Uterus (tissue), 3 donors: ENCODE measurements at regions not wholly inside any gene's neighbourhood (a gene's known extent, or its start where the extent isn't known, plus 50 kb on each side); places are given as distances from the start of the nearest gene placed in this dataset.
A peak's percentile ranks its signal among the peaks of the same experiment; 100 is the strongest.
"Not testable (repeated sequence)": the region's sequence is repeated elsewhere in the genome, so short reads cannot be mapped to it uniquely, and the experiment has no call there.

Source experiments
- DNase-seq, 2 donors: peaks; one replicate each; pipeline ENCODE4 v3.0.0-alpha.2; 2019 to 2020
- H3K27ac ChIP-seq, 2 donors: fragments of 200-600 bp; sonication (generic); 1 replicate in 1 of 2; 2 replicates in 1 of 2; pipeline ENCODE4 v1.5.1; 2016 to 2018
- H3K27me3 ChIP-seq, 2 donors: fragments of 200-600 bp; sonication (generic); one replicate each; pipeline ENCODE4 v1.5.1; 2018 to 2019; ENCODE audit warnings: control low read depth in 1 of 2
- H3K36me3 ChIP-seq, 2 donors: fragments of 200-600 bp; sonication (generic); one replicate each; pipeline ENCODE4 v1.5.1; 2019; ENCODE audit warnings: control low read depth in 1 of 2
- H3K4me1 ChIP-seq, 2 donors: fragments of 200-600 bp; sonication (generic); one replicate each; pipeline ENCODE4 v1.5.1; 2018 to 2019; ENCODE audit warnings: control low read depth in 1 of 2
- H3K4me3 ChIP-seq, 2 donors: fragments of 200-600 bp; sonication (generic); 1 replicate in 1 of 2; 2 replicates in 1 of 2; pipeline ENCODE4 v1.5.1; 2018 to 2019; ENCODE audit warnings: mild to moderate bottlenecking in 1 of 2
- H3K9me3 ChIP-seq, 2 donors: fragments of 200-600 bp; sonication (generic); one replicate each; pipeline ENCODE4 v1.5.1; 2019; ENCODE audit warnings: control low read depth in 1 of 2
- CTCF ChIP-seq, 4 experiments: fragments of 200-600 bp in 2 of 4; fragments of 450-650 bp in 2 of 4; sonication (generic) in 2 of 4; IDR thresholded peaks; one replicate each; pipeline ENCODE4 v1.5.1; 2016 to 2019; ENCODE audit warnings: antibody characterized with exemption in 4 of 4, mild to moderate bottlenecking in 2 of 4, moderate library complexity in 1 of 4
- POLR2A ChIP-seq, 2 donors: fragments of 450-650 bp; IDR thresholded peaks; one replicate each; pipeline ENCODE4 v1.6.1; 2016; ENCODE audit warnings: antibody characterized with exemption in 2 of 2, mild to moderate bottlenecking in 1 of 2, moderate library complexity in 1 of 2
- intact Hi-C: fragments of 100-400 bp; cut with DNase I; formaldehyde crosslinking; loops from one replicate; pipeline ENCODE4 v1.15.1; 2023; ENCODE audit warnings: low total_unique reads
- donor health status: DM: yes; HTN: yes; CAD: no.

- DNase-seq, result no peak
- intact Hi-C loops, result no loop called here
- H3K36me3 ChIP-seq, result no peaks in the 10 kb centered on the region
- no peak overlapping the region for H3K4me3 ChIP-seq
- no peaks in the 10 kb centered on the region for H3K4me1 ChIP-seq
- TF ChIP-seq CTCF (IDR thresholded peaks at IDR 0.05) (no peak), POLR2A (IDR thresholded peaks at IDR 0.05) (no peak)
- H3K27ac ChIP-seq, result no peak overlapping the region
- no peaks in the 10 kb centered on the region for H3K27me3 ChIP-seq
- H3K9me3 ChIP-seq, result no peaks in the 10 kb centered on the region
Measured at GRCh38 chr7:149633976-149634945, 136.7 kb upstream of the ZNF746 start.

- DNase-seq, H3K27ac ChIP-seq, intact Hi-C loops, H3K9me3 ChIP-seq, H3K4me1 ChIP-seq, H3K4me3 ChIP-seq, H3K36me3 ChIP-seq, H3K27me3 ChIP-seq: not testable (repeated sequence)
Measured at GRCh38 chr7:149628361-149629149, 130.9 kb upstream of the ZNF746 start.

- Histone ChIP-seq H3K9me3 (no peaks in the 10 kb centered on the region), H3K4me3 (no peak overlapping the region), H3K27me3 (no peaks in the 10 kb centered on the region), H3K36me3 (no peaks in the 10 kb centered on the region), H3K27ac (no peak overlapping the region), H3K4me1 (peaks cover 3 to 6% of the 10 kb centered on the region in 2 donors)
- TF ChIP-seq CTCF (IDR thresholded peaks at IDR 0.05), result no peak
- TF ChIP-seq POLR2A (IDR thresholded peaks at IDR 0.05), result no peak
- DNase-seq, result no peak
- intact Hi-C loops, result no loop called here
Measured at GRCh38 chr7:149627911-149628310, 130.3 kb upstream of the ZNF746 start.

- intact Hi-C loops, result no loop called here
- DNase-seq, result no peak
- H3K9me3 ChIP-seq, result no peaks in the 10 kb centered on the region
- H3K36me3 ChIP-seq, result no peaks in the 10 kb centered on the region
- peaks cover 10% of the 10 kb centered on the region in 2 donors for H3K4me1 ChIP-seq
- TF ChIP-seq CTCF (IDR thresholded peaks at IDR 0.05) (no peak), POLR2A (IDR thresholded peaks at IDR 0.05) (no peak)
- no peak overlapping the region for H3K27ac ChIP-seq
- no peak overlapping the region for H3K4me3 ChIP-seq
- H3K27me3 ChIP-seq, result no peaks in the 10 kb centered on the region
Measured at GRCh38 chr7:149626972-149627371, 129.4 kb upstream of the ZNF746 start.

- H3K27ac ChIP-seq, result peak overlapping the region; percentile 84 to 87
Measured at GRCh38 chr7:149625947-149626392, 128.4 kb upstream of the ZNF746 start.

More at GRCh38 chr7:149625947-149626392, 128.4 kb upstream of the ZNF746 start:
- TF ChIP-seq CTCF (IDR thresholded peaks at IDR 0.05), result peak in 1 of 4 experiments; percentile 24
- TF ChIP-seq POLR2A (IDR thresholded peaks at IDR 0.05), result no peak
- intact Hi-C loops, result no loop called here
- peak in 1 of 2 donors; percentile 55 for DNase-seq
- H3K4me3 ChIP-seq, result no peak overlapping the region
- peaks cover 10% of the 10 kb centered on the region in 2 donors for H3K4me1 ChIP-seq
- H3K9me3 ChIP-seq, result no peaks in the 10 kb centered on the region
- H3K27me3 ChIP-seq, result no peaks in the 10 kb centered on the region
- no peaks in the 10 kb centered on the region for H3K36me3 ChIP-seq
